ENCODE measurements at regions not wholly inside any gene's neighbourhood (a gene's known extent, or its start where the extent isn't known, plus 50 kb on each side); places are given as distances from the start of the nearest gene placed in this dataset.

GRCh38 chr7:136479922-136480321, 388.5 kb upstream of the CHRM2 start:
- TF ChIP-seq, protein P1, sequence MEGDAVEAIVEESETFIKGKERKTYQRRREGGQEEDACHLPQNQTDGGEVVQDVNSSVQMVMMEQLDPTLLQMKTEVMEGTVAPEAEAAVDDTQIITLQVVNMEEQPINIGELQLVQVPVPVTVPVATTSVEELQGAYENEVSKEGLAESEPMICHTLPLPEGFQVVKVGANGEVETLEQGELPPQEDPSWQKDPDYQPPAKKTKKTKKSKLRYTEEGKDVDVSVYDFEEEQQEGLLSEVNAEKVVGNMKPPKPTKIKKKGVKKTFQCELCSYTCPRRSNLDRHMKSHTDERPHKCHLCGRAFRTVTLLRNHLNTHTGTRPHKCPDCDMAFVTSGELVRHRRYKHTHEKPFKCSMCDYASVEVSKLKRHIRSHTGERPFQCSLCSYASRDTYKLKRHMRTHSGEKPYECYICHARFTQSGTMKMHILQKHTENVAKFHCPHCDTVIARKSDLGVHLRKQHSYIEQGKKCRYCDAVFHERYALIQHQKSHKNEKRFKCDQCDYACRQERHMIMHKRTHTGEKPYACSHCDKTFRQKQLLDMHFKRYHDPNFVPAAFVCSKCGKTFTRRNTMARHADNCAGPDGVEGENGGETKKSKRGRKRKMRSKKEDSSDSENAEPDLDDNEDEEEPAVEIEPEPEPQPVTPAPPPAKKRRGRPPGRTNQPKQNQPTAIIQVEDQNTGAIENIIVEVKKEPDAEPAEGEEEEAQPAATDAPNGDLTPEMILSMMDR (conservative IDR thresholded peaks at IDR 0.05): no peak
- TF ChIP-seq ZFX (IDR thresholded peaks at IDR 0.05): no peak

All from C4-2B (cell line).